Activated CD8-positive, alpha-beta memory T cell treated with anti-CD3 and anti-CD28 coated beads for 48 hours (primary cell): ENCODE measurements at regions not wholly inside any gene's neighbourhood (a gene's known extent, or its start where the extent isn't known, plus 50 kb on each side); places are given as distances from the start of the nearest gene placed in this dataset.
"Not testable (repeated sequence)": the region's sequence is repeated elsewhere in the genome, so short reads cannot be mapped to it uniquely, and the experiment has no call there.

Source experiments
- DNase-seq, 3 experiments: peaks; one replicate each; pipeline ENCODE4 v3.0.0-alpha.2; 2020; ENCODE audit warnings: low read depth in 2 of 3, low spot score in 2 of 3

GRCh38 chr16:60703096-60703495, 1333.1 kb downstream of the CDH8 start:
- DNase-seq, result no peak

- no peak for DNase-seq
These were observed 1349.4 kb downstream of the CDH8 start for GRCh38 chr16:60686824-60687223.

GRCh38 chr16:60684002-60684401, 1352.2 kb downstream of the CDH8 start:
- no peak for DNase-seq

GRCh38 chr16:60682219-60682618, 1354.0 kb downstream of the CDH8 start:
- no peak for DNase-seq

GRCh38 chr16:60681043-60681442, 1355.2 kb downstream of the CDH8 start:
- DNase-seq, result no peak

- DNase-seq, result no peak
These were observed 1361.2 kb downstream of the CDH8 start for GRCh38 chr16:60675022-60675421.

GRCh38 chr16:60674241-60674640, 1362.0 kb downstream of the CDH8 start:
- DNase-seq, result no peak

GRCh38 chr16:60655514-60656153, 1380.6 kb downstream of the CDH8 start:
- DNase-seq, result no peak

GRCh38 chr16:60651346-60651745, 1384.9 kb downstream of the CDH8 start:
- DNase-seq, result no peak

GRCh38 chr16:60648290-60648689, 1387.9 kb downstream of the CDH8 start:
- no peak for DNase-seq

GRCh38 chr16:60647388-60647787, 1388.8 kb downstream of the CDH8 start:
- DNase-seq, result not testable (repeated sequence)

- no peak for DNase-seq
These were observed 1389.6 kb downstream of the CDH8 start for GRCh38 chr16:60646631-60647030.

- DNase-seq, result no peak
These were observed 1390.7 kb downstream of the CDH8 start for GRCh38 chr16:60645541-60645940.

- DNase-seq, result no peak
These were observed 1393.3 kb downstream of the CDH8 start for GRCh38 chr16:60642956-60643355.

GRCh38 chr16:60641067-60641665, 1395.1 kb downstream of the CDH8 start:
- no peak for DNase-seq

- no peak for DNase-seq
These were observed 1396.2 kb downstream of the CDH8 start for GRCh38 chr16:60640038-60640437.

GRCh38 chr16:60636636-60637035, 1399.6 kb downstream of the CDH8 start:
- not testable (repeated sequence) for DNase-seq

- DNase-seq, result no peak
These were observed 1400.1 kb downstream of the CDH8 start for GRCh38 chr16:60636117-60636516.

- DNase-seq, result no peak
These were observed 1400.7 kb downstream of the CDH8 start for GRCh38 chr16:60635548-60635947.

GRCh38 chr16:60611844-60612243, 1424.4 kb downstream of the CDH8 start:
- no peak for DNase-seq

- no peak for DNase-seq
These were observed 1427.3 kb downstream of the CDH8 start for GRCh38 chr16:60608971-60609370.

- DNase-seq, result not testable (repeated sequence)
These were observed 1430.6 kb downstream of the CDH8 start for GRCh38 chr16:60605652-60606051.

- DNase-seq, result no peak
These were observed 1431.1 kb downstream of the CDH8 start for GRCh38 chr16:60605176-60605575.
